HUDEP-2 (cell line): ENCODE measurements at regions not wholly inside any gene's neighbourhood (a gene's known extent, or its start where the extent isn't known, plus 50 kb on each side); places are given as distances from the start of the nearest gene placed in this dataset.
A peak's percentile ranks its signal among the peaks of the same experiment; 100 is the strongest.
"Not testable (repeated sequence)": the region's sequence is repeated elsewhere in the genome, so short reads cannot be mapped to it uniquely, and the experiment has no call there.

Experiments
- DNase-seq, 76 experiments: peaks; one replicate each; lab custom pipeline; 2025; ENCODE audit not compliant: unreplicated experiment in 76 of 76; lab: John Stamatoyannopoulos, UW

- no peak for DNase-seq
Measured at GRCh38 chr14:96682401-96682800, 114.8 kb upstream of the VRK1 start.

GRCh38 chr14:96683562-96684289 lies 113.5 kb upstream of the VRK1 start:
- DNase-seq, result no peak

GRCh38 chr14:96686126-96686525 lies 111.1 kb upstream of the VRK1 start:
- no peak for DNase-seq

GRCh38 chr14:96688629-96689028 lies 108.6 kb upstream of the VRK1 start:
- DNase-seq, result no peak

GRCh38 chr14:96690713-96691383 lies 106.3 kb upstream of the VRK1 start:
- no peak for DNase-seq

- DNase-seq, result no peak
Measured at GRCh38 chr14:96693252-96693820, 103.8 kb upstream of the VRK1 start.

GRCh38 chr14:96693987-96694386 lies 103.2 kb upstream of the VRK1 start:
- DNase-seq, result no peak

- DNase-seq, result peak in 1 of 76 experiments; percentile 4
Measured at GRCh38 chr14:96698960-96699539, 98.1 kb upstream of the VRK1 start.

GRCh38 chr14:96699666-96700065 lies 97.5 kb upstream of the VRK1 start:
- DNase-seq, result no peak

- DNase-seq, result no peak
Measured at GRCh38 chr14:96702831-96703230, 94.4 kb upstream of the VRK1 start.

- DNase-seq, result no peak
Measured at GRCh38 chr14:96705422-96706092, 91.6 kb upstream of the VRK1 start.

GRCh38 chr14:96706893-96707292 lies 90.3 kb upstream of the VRK1 start:
- no peak for DNase-seq

GRCh38 chr14:96710060-96710666 lies 87.0 kb upstream of the VRK1 start:
- no peak for DNase-seq

GRCh38 chr14:96711559-96712267 lies 85.5 kb upstream of the VRK1 start:
- DNase-seq, result no peak

- no peak for DNase-seq
Measured at GRCh38 chr14:96713426-96713825, 83.8 kb upstream of the VRK1 start.

GRCh38 chr14:96714537-96714936 lies 82.6 kb upstream of the VRK1 start:
- not testable (repeated sequence) for DNase-seq

- no peak for DNase-seq
Measured at GRCh38 chr14:96717116-96717515, 80.1 kb upstream of the VRK1 start.

- DNase-seq, result no peak
Measured at GRCh38 chr14:96718407-96718806, 78.8 kb upstream of the VRK1 start.

- not testable (repeated sequence) for DNase-seq
Measured at GRCh38 chr14:96720702-96721101, 76.5 kb upstream of the VRK1 start.

- DNase-seq, result no peak
Measured at GRCh38 chr14:96722736-96723135, 74.4 kb upstream of the VRK1 start.
